NCI-H1436 (cell line): ENCODE measurements at regions not wholly inside any gene's neighbourhood (a gene's known extent, or its start where the extent isn't known, plus 50 kb on each side); places are given as distances from the start of the nearest gene placed in this dataset.
"Not testable (repeated sequence)": the region's sequence is repeated elsewhere in the genome, so short reads cannot be mapped to it uniquely, and the experiment has no call there.

Experiments used
- DNase-seq: peaks from one replicate; lab custom pipeline; 2025; lab: John Stamatoyannopoulos, UW

DNA sequence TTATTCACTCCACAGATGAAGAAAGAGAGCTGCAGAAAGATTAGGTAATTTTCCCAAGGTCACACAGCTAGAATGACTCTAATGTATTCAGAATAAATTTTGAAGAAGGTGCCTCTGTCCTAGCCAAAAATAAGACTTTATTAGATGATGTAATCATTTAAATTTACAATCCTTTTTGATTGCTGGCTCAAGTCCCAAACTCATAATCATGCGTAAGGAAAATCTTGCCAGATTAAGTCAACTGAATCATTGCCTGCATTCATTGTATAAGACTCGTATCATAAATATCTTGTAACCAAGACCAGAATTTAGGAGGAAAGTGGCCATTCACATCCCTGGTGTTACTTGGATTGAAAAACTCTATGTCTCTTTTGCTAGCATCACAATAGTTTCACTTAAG, 53.1 kb upstream of the STK39 start:
- DNase-seq = no peak

DNA sequence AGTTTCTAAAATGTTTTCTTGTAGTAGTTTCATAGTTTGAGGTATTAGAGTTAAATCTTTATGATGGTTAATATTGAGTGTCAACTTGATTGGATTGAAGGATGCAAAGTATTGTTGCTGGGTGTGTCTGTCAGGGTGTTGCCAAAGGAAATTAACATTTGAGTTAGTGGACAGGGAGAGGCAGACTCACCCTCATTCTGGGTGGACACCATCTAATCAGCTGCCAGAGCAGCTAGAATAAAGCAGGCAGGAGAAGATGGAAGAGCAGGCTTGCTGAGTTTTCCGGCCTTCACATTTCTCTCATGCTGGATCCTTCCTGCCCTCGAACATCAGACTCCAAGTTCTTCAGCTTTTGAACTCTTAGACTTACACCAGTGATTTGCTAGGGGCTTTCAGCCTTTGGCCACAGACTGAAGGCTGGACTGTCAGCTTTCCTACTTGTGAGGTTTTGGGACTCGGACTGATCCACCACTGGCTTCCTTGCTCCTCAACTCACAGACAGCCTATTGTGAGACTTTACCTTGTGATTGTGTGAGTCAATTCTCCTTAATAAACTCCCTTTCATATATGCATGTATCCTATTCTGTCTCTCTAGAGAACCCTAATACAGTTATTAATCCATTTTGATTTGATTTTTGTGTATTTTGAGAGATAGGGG, 56.8 kb upstream of the STK39 start:
- DNase-seq = no peak

DNA sequence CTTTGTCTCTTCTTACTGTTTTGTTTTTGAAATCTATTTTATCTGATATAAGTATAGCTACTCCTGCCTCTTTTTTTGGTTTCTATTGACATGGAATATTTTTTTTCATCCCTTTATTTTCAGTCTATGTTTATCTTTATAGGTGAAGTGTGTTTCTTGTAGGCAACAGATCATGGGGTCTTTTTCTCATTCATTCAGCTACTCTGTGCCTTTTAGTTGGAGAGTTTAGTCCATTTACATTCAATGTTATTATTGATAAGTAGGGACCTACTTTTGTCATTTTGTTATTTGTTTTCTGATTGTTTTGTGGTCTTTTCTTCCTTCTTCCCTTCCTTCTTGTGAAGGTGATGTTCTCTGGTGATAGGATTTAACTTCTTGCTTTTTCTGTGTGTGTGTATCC, 60.0 kb upstream of the STK39 start:
- no peak for DNase-seq

DNA sequence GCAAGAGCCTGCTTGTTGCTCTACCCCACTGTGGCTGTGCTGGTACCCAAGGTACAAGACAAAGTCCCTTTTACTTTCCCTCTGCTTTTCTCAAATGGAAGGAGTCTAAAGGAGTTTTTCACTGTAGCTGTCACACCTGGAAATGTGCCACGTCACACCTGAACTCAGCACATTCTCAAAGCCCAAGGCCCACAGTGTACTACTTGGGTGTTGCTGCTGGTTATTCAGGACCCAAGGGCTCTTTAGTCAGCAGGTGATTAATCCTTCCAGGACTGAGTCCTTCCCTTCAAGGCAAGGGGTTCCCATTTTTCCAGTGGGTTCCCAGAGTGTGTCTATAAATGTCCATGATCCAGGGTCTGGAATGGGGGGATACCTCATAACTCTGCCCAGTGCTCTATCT, 63.2 kb upstream of the STK39 start:
- DNase-seq = no peak

DNA sequence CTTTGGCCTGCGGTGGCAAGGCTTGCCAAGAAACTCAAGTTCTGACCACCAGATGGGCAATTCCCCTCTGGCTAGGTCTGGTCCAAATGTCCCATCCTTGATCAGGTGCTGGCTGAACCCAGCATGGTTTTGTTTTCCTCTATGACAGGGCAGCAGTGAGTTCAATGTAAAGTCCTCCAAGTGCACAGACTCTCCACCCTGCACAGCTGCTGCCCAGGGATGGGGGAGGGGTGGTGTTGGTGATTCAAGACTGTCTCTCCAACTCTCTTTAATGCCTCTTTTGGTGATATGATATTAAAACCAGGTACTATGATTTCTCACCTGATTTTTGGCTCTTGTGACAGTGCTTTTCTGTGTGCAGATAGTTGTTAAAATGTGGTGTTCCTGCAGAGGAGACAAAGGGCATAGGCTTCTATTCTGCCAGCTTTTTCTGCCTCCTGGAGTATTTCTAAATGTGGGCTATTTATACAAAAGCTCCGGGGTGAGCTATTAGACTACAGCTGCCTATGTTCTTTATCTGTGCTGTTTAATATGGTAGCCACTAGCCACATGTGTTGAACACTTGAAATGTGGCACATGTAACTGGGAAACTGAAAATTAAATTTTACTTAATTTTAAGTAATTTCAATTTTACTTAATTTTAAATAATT, 64.0 kb upstream of the STK39 start:
- DNase-seq = peak; percentile 5

DNA sequence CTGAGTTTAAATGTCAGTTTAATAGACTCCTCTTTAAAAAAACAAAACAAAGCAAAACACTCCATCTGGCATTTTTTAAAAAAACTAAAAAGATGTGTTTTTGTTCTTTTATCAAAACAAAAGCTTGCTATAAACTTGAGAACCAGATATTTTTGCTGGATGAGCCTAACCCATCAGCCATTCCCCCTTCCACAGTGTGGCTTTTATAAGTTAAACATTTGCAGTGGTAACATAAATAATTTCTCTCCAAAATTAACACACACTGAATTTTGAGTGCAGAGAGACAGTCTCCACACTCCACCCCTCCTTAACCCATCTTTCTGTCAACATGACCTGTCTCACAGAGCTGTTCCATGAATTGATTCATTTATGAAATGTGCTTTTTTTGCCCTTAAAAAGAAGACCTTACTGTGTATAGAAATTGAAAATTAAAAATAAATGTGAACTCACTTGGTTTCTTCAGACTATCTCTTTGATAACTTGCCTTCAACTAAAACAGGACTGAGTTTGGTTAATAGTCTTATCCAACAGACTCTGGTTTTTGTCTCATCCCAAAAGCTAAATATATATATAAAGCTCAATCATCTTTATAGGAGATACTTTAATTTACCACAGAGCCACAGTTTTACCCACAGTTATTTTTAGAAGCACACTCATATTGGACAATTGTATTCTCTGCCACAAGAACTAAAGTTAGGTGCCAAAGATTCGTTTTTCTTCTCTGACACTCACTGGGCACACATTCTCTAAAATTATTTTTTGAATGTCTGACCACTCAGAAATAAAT, 64.8 kb upstream of the STK39 start:
- DNase-seq = no peak

DNA sequence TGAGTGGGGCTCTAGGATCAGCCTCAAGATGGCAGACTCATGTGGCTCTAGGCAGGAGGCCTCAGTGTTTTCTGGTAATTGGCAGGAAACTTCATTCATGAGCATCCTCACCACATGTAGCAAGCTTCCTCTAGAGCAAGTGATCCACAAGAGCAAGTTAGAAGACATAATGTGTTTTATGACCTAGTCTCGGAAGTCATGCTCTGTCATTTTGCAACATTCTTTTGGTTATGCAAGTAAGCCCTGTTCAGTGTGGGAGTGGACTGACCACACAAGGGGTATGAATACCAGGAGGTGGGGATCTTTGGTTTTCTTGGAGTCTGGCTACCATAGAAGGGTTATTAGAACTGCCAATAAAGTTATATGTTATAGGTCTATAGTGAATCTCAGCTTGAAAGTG, 66.8 kb upstream of the STK39 start:
- no peak for DNase-seq

DNA sequence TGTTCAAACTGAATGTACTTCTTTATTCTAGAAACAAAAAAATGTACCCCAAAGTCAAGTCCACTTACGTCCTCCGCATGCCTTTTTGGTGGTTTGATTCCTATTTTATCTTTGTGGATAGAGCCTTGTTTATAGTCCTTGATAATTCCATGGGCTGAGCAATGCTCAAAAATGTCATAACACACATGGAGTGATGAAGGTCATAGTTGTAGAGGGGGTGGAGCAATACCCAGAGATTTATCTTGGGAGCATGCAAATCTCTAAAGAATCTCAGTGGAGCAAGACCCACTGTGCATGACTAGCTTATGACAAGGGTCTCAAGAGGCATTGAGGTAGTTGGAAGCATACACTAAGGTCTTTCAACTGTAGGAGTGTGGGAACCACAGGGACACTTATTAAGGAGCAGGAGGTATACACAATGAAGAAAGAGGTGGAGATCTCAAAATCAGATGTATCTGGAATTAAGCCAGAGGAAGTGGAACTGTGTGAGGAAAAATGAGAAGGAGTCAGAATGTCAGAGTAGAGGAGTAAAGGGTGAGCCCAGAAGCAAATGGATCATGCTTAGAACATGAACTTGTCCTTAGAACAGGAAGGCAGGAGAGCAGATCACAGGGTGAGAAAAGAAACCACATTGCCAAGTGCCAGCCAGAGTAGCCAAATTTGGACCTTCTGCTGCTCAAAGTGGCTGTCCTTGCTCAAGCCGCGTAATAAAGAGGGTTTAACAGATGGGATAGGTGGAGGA, 68.1 kb upstream of the STK39 start:
- DNase-seq = no peak

DNA sequence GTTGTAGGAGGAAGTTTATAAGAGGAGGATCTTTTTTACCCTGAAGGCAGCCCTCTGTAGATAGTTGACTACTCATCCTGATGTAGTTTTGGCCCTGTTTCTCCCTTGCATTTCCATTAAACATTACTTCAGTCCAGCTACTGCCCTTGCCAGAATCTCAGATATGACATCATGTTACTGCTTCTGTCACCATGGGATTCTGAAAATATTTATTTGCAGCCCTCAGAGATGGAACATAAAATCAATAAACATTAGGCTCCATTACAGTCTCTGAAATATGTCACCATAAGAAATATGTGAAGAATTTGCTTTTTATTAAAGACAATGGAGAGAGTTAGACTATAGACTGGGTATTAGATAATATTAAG, 68.7 kb upstream of the STK39 start:
- no peak for DNase-seq

DNA sequence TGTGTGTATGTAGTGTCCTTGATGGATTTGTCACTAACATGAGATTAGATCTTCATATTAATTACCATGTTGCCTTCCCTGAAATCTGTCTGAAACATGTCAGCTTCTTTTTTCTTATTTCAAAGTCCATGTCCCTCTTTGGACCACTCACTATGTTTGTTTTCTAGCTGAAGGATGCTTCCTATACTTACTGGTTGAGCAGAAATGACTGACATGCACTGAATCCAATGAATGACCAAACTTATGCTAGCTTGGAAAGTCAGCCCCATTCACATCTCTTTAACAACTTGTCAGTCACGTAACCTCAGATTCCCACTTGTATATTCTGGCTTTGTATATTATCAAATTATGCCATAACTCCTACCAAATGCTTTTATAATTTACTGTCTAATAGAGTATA, 69.9 kb upstream of the STK39 start:
- DNase-seq = no peak

DNA sequence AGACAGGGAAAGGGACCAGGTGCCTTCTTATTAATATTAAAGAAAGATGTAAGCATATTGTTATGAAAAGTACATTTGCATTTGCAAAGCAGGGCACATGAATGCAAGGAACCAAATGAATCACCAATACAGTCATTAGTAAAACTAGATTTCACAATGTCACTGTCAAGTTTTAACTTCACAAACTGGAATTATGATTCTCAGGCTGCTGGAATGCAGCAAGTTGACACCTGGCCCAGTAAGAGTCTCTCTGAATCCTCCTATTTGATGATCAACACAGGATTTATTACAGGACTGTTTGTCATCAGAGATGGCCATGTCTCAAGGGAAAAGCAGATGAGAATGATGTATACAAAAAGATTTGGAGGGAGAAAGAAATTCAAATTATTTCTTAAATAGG, 72.9 kb upstream of the STK39 start:
- no peak for DNase-seq

DNA sequence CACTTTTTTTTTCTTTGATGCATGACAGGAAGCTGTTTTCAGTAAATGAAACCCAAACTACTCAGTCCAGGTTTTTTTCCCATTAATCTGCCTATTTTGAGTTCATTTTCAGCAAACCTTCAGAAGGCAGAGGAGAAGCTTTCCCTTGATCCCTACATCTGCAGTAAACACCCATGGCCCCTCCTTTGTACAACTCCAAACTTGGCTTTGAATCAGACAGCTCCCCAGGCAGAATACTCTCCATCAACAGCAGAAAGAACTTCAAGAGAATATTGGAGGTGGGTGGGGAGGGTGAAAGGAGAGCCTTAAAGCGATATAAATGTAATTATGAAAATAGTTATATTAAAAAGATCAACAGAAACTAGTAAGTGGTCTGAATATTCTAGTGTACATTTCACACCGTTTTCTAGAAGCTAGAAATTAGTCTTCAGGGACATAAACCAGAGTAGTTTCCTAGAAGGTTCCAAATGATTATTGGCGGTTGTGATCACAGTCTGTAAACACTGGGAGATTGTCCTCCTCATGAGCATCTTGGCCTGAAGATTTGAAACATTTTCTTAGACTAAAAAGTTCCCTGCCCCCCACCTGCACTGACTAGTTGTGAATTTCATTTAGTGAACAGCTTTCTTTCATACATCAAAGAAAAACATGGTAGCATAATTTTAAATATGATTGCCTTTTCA, 75.1 kb upstream of the STK39 start:
- DNase-seq = no peak

DNA sequence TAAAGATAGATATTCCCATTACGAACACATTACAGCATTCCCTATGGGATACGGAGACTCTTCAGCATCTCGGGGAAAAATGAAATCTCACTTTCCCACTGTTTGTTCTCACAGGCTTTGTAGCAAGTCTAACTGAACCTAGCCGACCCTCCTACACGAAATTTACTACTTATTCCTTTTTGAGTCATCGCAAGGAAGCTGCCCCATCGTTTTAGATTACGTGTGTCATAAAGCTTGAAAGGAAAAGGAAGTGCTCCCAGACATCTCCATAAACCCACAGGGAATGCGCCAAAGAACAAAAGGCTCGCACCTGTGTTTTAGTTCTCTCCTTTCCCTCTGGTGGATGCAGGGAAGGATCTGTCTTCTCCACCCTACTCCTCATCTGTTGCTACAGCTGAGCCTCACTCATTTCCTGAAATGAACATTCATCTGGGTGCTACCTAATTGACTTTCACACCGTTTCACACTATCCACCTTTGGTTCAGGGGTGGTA, 76.2 kb upstream of the STK39 start:
- DNase-seq = no peak

DNA sequence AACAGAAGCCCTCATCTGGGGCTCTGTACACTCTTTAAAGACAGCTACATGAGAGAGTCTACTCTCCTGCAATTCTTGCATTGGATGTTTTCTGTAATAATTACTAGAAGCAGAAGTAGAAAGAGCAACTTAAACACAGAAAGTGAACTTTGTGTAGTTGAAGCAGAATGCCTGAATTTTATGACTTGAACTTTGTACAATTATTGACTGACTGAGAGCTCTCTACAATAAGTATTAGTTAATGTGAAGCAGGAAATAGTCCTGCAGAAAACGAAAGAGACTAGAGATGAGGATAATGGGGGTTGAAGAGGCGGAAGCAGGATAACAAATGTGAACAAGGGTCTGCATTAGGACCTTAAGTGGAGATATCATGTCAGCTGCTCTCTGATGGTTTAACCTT, 79.2 kb upstream of the STK39 start:
- no peak for DNase-seq

DNA sequence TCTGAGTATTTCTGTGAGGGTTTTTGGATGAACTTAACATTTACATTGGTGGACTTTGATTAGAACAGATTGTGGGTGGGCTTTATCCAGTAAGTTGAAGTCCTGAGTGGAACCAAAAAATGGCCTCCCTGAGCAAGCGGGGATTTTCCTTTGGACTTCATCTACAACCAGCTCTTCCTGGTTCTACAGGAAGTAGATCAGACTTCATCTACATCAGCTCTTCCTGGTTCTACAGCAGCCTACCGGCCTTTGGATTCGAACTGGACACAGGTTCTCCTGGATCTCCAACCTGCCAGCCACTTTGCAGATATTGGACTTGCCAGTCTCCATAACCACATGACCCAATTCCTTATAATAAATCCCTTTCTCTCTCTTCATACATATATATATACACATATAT, 79.9 kb upstream of the STK39 start:
- DNase-seq = no peak

DNA sequence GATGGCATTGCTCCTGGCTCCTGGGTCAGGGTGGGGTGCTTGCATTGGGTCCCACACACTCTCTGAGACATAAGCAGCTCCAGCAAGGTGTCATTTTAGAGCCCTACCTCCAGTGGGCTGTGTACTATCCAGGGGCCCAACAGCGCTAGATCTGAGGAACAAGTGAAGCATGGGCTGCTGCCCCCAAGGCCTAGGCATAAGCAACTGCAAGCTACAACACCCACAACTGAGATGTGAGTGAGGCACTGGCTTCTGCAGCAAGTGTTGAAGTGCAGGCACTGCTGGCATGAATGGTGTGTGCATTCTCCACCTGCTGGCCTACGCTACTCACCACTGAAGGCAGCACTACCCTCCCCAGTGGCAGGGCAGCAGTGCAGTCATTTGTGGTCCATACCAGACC, 81.0 kb upstream of the STK39 start:
- DNase-seq = no peak

DNA sequence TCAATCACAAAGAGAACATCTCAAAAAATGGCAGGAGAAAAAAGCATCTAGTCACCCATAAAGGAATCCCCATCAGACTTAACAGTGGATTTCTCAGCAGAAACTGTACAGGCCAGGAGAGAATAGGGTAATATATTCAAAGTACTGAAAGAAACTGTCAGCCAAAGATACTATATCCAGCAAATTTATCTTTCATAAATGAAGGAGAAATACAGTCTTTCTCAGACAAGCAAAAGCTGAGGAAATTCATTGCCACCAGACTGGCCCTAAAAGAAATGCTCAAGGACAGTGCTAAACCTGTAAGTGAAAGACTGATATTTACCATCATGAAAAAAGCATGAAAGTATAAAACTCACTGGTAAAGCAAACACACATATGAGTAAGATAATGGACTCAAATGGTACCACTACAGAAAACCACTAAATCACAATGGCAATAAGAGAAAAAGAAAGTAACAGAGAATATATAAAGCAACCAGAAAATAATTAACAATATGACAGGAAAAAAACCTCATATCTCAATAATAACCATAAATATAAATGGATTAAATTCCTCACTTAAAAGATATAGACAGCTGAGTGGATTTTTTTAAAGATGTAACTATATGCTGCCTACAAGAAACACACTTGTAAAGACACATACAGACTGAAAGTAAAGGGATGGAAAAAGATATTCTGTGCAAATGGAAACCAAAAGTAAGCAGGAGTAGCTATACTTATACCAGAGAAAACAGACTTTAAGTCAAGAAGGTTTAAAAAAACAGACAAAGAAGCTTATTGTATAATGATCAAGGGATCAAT, 83.4 kb upstream of the STK39 start:
- DNase-seq = no peak

DNA sequence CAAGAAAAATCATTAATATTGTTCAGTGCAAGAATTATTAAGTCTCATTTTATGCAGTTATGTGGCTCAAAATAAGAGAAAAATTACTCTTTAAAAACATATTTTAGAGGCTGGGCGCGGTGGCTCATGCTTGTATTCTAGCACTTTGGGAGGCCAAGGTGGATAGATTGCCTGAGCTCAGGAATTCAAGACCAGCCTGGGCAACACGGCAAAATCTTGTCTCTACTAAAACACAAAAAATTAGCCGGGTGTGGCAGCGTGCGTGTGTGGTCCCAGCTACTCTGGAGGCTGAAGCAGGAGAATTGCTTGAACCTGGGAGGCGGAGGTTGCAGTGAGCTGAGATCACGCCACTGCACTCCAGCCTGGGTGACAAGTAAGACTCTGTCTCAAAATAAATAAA, 87.9 kb upstream of the STK39 start:
- not testable (repeated sequence) for DNase-seq

DNA sequence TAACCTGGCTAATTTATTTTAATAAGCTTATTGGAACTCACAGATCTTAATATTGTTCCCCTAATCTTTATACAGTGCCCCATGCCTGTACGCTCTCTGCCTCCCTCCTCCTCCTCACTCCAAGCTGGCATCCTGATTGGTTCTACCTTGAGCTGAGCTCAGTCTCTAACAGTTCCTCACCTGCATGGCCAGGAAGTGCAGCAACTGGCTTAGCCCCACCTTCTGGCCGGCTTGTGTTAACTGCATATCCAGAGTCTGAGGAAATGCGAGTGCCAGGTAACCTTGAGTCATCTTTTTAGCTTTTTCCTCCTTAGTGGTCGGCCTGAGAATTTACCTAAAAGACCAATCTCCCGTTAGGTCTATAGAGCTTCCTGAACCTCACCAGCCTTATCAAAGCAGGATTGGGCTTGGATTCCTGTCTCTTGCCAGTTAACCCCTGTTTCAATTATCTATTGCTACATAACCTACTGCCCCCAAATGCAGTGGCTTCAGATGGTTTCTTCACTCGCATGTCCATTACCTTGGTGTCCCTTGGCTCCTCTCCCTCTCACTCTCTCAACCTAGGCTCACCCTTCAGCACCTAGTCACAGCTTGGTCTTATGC, 89.5 kb upstream of the STK39 start:
- peak; percentile 75 for DNase-seq

DNA sequence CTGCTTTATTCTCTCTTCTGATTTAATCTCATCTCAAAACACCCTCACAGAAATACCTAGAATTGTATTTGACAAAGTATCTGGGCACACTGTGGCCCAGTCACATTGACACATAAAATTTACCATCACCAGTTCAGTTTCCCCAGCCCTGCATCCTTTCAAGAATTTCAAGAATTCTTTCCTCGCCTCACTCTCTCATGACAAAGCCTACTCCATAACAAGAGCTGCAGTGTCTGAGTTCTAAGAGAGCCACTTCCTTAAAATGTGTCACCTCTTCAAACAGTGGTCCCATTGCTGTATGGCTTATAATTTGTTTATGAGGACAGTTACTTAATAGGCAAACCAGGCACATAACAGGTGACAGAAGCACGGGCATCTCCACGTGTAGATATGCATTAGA, 90.9 kb upstream of the STK39 start:
- DNase-seq = no peak
